HEK293 (cell line): ENCODE measurements at regions not wholly inside any gene's neighbourhood (a gene's known extent, or its start where the extent isn't known, plus 50 kb on each side); places are given as distances from the start of the nearest gene placed in this dataset.

ENCODE experiments used
- CTCF ChIA-PET: fragments of 350-600 bp; formaldehyde crosslinking; extraction: SDS; loops from one replicate; lab custom pipeline; 2021; ENCODE audit warnings: antibody characterized with exemption; lab: Yijun Ruan, JAX
- POLR2A ChIA-PET: fragments of 300-600 bp; formaldehyde crosslinking; extraction: SDS; loops from one replicate; lab custom pipeline; 2020; ENCODE audit warnings: antibody characterized with exemption, inconsistent platforms; lab: Yijun Ruan, JAX
- H3K27ac ChIP-seq: fragments of 200-500 bp; sonication (Bioruptor generic); 2 replicates; pipeline ENCODE4 v1.5.1; 2014; ENCODE audit warnings: low read depth, low read length, control low read depth, inconsistent platforms; ENCODE audit errors: extremely low read depth
- H3K36me3 ChIP-seq, 2 experiments: fragments of 200-500 bp in 1 of 2; sonication (Bioruptor generic) in 1 of 2; 1 replicate in 1 of 2; 2 replicates in 1 of 2; pipeline ENCODE4 v1.5.1; 2014 to 2017; ENCODE audit warnings: inconsistent platforms in 2 of 2, low read length in 2 of 2; ENCODE audit not compliant: control insufficient read depth in 2 of 2, insufficient read depth in 1 of 2
- H3K4me1 ChIP-seq: fragments of 200-500 bp; sonication (Bioruptor generic); 2 replicates; pipeline ENCODE4 v1.5.1; 2014; ENCODE audit warnings: mild to moderate bottlenecking, low read length, inconsistent platforms; ENCODE audit not compliant: control insufficient read depth, insufficient read depth
- H3K4me3 ChIP-seq: 2 replicates; pipeline ENCODE4 v1.5.1; 2011; ENCODE audit warnings: low read depth, mild to moderate bottlenecking, control low read depth, low read length, moderate library complexity
- H3K9me3 ChIP-seq: fragments of 200-500 bp; sonication (Bioruptor generic); 2 replicates; pipeline ENCODE4 v1.5.1; 2014; ENCODE audit warnings: low read depth, low read length, inconsistent platforms; ENCODE audit not compliant: control insufficient read depth, insufficient read depth
- FEZF1 ChIP-seq: fragments of 450-650 bp; formaldehyde crosslinking; IDR thresholded peaks from 2 replicates; pipeline ENCODE4 v1.5.1; 2016; ENCODE audit warnings: missing biosample characterization, missing genetic modification characterization
- OSR2 ChIP-seq: fragments of 450-650 bp; formaldehyde crosslinking; IDR thresholded peaks from 2 replicates; pipeline ENCODE4 v1.5.1; 2016; ENCODE audit warnings: missing biosample characterization, missing genetic modification characterization
- WT1 ChIP-seq: fragments of 450-650 bp; formaldehyde crosslinking; IDR thresholded peaks from 2 replicates; pipeline ENCODE4 v1.5.1; 2016; ENCODE audit warnings: missing biosample characterization, missing genetic modification characterization
- ZFHX2 ChIP-seq: fragments of 450-650 bp; formaldehyde crosslinking; conservative IDR thresholded peaks from 2 replicates; pipeline ENCODE4 v1.5.1; 2016; ENCODE audit warnings: missing biosample characterization, missing genetic modification characterization
- ZFP41 ChIP-seq: fragments of 450-650 bp; formaldehyde crosslinking; IDR thresholded peaks from 2 replicates; pipeline ENCODE4 v1.5.1; 2016; ENCODE audit warnings: missing biosample characterization, missing genetic modification characterization, borderline replicate concordance
- ZNF140 ChIP-seq: fragments of 450-650 bp; formaldehyde crosslinking; IDR thresholded peaks from 2 replicates; pipeline ENCODE4 v1.5.1; 2016; ENCODE audit warnings: missing biosample characterization, missing genetic modification characterization
- ZNF169 ChIP-seq: fragments of 450-650 bp; formaldehyde crosslinking; IDR thresholded peaks from 2 replicates; pipeline ENCODE4 v1.5.1; 2016; ENCODE audit warnings: missing biosample characterization, missing genetic modification characterization
- ZNF341 ChIP-seq: fragments of 450-650 bp; formaldehyde crosslinking; IDR thresholded peaks from 2 replicates; pipeline ENCODE4; 2016; ENCODE audit warnings: low read depth, missing biosample characterization, missing genetic modification characterization
- ZNF558 ChIP-seq: fragments of 450-650 bp; formaldehyde crosslinking; IDR thresholded peaks from 2 replicates; pipeline ENCODE4 v1.5.1; 2016; ENCODE audit warnings: missing biosample characterization, missing genetic modification characterization
- ZNF747 ChIP-seq: fragments of 450-650 bp; formaldehyde crosslinking; IDR thresholded peaks from 2 replicates; pipeline ENCODE4 v1.5.1; 2016; ENCODE audit warnings: missing biosample characterization, missing genetic modification characterization
- TF ChIP-seq, protein P1 (sequence below): fragments of 450-650 bp; formaldehyde crosslinking; IDR thresholded peaks from 2 replicates; pipeline ENCODE4 v1.5.1; 2017; ENCODE audit warnings: missing biosample characterization, missing genetic modification characterization
- TF ChIP-seq, protein P2 (sequence below): fragments of 450-650 bp; IDR thresholded peaks from 2 replicates; pipeline ENCODE4 v1.5.1; 2018; ENCODE audit warnings: missing biosample characterization, mild to moderate bottlenecking, missing genetic modification characterization
- TF ChIP-seq, protein P3 (sequence below): fragments of 450-650 bp; formaldehyde crosslinking; IDR thresholded peaks from 2 replicates; pipeline ENCODE4 v1.5.1; 2016; ENCODE audit warnings: missing biosample characterization, missing genetic modification characterization
- TF ChIP-seq, protein P4 (sequence below): fragments of 450-650 bp; formaldehyde crosslinking; IDR thresholded peaks from 2 replicates; pipeline ENCODE4 v1.5.1; 2016; ENCODE audit warnings: missing biosample characterization, missing genetic modification characterization
- TF ChIP-seq, protein P5 (sequence below): fragments of 450-650 bp; formaldehyde crosslinking; IDR thresholded peaks from 2 replicates; pipeline ENCODE4 v1.5.1; 2016; ENCODE audit warnings: missing biosample characterization, missing genetic modification characterization

DNA sequence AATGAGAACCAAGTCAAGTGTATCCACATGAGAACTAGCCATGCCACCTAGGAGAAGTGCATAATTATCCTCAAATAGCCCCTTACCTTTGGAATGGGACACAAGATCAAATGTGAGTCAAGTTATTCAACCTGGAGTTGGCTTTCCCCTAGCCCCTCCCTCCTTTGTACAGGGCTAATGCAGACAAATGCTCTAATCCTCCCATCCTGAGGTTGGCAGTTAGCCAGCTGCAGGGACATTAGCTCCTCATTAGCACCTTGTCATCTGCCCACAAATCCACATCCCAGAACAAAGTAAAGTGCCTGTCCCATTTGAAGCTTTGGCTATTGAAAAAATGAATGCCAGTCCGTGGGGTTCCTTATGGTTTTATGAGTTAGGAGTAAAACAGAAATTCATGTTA is 294.1 kb upstream of the FANCL start:
- H3K4me1 ChIP-seq: peaks cover 22% of the 10 kb centered on the region
- H3K36me3 ChIP-seq: no peaks in the 10 kb centered on the region
- no peak overlapping the region for H3K27ac ChIP-seq
- POLR2A ChIA-PET: no interaction called here
- no peaks in the 10 kb centered on the region for H3K9me3 ChIP-seq
- TF ChIP-seq ZFHX2 (0 out of 2 replicates have a peak, but pooled peaks have one; percentile 33), ZNF747 (tag by site-specific recombination) (no peak), OSR2 (tag by site-specific recombination) (peak; percentile 57; the same call in 1 of the 2 replicates), FEZF1 (peak; percentile 53), ZNF341 (tag by site-specific recombination) (peak; percentile 56; the same call in 1 of the 2 replicates), WT1 (peak; percentile 94)
- TF ChIP-seq, protein P1, sequence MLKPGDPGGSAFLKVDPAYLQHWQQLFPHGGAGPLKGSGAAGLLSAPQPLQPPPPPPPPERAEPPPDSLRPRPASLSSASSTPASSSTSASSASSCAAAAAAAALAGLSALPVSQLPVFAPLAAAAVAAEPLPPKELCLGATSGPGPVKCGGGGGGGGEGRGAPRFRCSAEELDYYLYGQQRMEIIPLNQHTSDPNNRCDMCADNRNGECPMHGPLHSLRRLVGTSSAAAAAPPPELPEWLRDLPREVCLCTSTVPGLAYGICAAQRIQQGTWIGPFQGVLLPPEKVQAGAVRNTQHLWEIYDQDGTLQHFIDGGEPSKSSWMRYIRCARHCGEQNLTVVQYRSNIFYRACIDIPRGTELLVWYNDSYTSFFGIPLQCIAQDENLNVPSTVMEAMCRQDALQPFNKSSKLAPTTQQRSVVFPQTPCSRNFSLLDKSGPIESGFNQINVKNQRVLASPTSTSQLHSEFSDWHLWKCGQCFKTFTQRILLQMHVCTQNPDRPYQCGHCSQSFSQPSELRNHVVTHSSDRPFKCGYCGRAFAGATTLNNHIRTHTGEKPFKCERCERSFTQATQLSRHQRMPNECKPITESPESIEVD: peak; percentile 65
- TF ChIP-seq, protein P2, sequence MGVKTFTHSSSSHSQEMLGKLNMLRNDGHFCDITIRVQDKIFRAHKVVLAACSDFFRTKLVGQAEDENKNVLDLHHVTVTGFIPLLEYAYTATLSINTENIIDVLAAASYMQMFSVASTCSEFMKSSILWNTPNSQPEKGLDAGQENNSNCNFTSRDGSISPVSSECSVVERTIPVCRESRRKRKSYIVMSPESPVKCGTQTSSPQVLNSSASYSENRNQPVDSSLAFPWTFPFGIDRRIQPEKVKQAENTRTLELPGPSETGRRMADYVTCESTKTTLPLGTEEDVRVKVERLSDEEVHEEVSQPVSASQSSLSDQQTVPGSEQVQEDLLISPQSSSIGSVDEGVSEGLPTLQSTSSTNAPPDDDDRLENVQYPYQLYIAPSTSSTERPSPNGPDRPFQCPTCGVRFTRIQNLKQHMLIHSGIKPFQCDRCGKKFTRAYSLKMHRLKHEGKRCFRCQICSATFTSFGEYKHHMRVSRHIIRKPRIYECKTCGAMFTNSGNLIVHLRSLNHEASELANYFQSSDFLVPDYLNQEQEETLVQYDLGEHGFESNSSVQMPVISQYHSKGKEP (tag by site-specific recombination): peak; percentile 65; the same call in 1 of the 2 replicates
- TF ChIP-seq, protein P3, sequence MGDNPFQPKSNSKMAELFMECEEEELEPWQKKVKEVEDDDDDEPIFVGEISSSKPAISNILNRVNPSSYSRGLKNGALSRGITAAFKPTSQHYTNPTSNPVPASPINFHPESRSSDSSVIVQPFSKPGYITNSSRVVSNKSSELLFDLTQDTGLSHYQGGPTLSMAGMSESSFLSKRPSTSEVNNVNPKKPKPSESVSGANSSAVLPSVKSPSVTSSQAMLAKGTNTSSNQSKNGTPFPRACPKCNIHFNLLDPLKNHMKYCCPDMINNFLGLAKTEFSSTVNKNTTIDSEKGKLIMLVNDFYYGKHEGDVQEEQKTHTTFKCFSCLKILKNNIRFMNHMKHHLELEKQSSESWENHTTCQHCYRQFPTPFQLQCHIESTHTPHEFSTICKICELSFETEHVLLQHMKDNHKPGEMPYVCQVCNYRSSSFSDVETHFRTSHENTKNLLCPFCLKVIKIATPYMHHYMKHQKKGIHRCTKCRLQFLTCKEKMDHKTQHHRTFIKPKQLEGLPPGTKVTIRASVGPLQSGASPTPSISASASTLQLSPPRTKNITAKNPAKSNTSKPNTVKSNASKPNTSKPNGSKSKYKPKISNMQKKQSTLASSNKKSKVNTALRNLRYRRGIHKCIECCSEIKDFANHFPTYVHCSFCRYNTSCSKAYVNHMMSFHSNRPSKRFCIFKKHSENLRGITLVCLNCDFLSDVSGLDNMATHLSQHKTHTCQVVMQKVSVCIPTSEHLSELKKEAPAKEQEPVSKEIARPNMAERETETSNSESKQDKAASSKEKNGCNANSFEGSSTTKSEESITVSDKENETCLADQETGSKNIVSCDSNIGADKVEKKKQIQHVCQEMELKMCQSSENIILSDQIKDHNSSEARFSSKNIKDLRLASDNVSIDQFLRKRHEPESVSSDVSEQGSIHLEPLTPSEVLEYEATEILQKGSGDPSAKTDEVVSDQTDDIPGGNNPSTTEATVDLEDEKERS (tag by site-specific recombination): no peak
- CTCF ChIA-PET: interaction anchor here (0.5 to 1.0 kb wide), 2 partner anchors 12 to 183 kb away, joined by 3 to 4 read pairs; no protein-coding TSS in a partner anchor
- H3K4me3 ChIP-seq: no peak overlapping the region

DNA sequence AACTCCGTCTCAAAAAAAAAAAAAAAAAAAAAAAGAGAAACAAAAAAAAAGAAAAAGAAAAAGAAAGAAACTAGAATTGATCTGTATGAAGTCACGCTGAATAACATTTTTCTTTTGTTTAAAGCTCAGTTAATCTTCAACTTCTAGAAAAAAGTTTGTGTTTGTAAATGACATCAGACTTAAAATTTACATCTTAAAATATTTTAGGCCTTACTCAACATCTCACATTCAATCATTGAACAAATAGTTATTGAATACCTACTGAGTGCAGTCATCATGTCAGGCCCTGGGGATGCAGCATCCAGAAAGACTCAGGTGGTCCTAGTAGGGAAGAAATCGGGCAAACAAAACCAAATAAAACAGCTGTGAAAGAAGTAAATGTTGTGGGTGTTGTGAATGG is 292.3 kb upstream of the FANCL start:
- CTCF ChIA-PET: interaction anchor here (0.7 kb wide), 1 partner anchor 230 kb away, joined by 3 read pairs; no protein-coding TSS in a partner anchor

More for the DNA sequence above, 292.3 kb upstream of the FANCL start:
- TF ChIP-seq ZNF169 (tag by site-specific recombination): no peak
- TF ChIP-seq, protein P4, sequence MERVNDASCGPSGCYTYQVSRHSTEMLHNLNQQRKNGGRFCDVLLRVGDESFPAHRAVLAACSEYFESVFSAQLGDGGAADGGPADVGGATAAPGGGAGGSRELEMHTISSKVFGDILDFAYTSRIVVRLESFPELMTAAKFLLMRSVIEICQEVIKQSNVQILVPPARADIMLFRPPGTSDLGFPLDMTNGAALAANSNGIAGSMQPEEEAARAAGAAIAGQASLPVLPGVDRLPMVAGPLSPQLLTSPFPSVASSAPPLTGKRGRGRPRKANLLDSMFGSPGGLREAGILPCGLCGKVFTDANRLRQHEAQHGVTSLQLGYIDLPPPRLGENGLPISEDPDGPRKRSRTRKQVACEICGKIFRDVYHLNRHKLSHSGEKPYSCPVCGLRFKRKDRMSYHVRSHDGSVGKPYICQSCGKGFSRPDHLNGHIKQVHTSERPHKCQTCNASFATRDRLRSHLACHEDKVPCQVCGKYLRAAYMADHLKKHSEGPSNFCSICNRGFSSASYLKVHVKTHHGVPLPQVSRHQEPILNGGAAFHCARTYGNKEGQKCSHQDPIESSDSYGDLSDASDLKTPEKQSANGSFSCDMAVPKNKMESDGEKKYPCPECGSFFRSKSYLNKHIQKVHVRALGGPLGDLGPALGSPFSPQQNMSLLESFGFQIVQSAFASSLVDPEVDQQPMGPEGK (tag by site-specific recombination): no peak
- TF ChIP-seq ZNF558: no peak
- TF ChIP-seq ZNF140 (tag by site-specific recombination): no peak
- TF ChIP-seq, protein P5, sequence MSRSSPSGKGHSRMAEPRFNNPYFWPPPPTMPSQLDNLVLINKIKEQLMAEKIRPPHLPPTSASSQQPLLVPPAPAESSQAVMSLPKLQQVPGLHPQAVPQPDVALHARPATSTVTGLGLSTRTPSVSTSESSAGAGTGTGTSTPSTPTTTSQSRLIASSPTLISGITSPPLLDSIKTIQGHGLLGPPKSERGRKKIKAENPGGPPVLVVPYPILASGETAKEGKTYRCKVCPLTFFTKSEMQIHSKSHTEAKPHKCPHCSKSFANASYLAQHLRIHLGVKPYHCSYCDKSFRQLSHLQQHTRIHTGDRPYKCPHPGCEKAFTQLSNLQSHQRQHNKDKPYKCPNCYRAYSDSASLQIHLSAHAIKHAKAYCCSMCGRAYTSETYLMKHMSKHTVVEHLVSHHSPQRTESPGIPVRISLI: no peak
- no peak for TF ChIP-seq ZFP41 (tag by site-specific recombination)
- Histone ChIP-seq H3K4me3 (no peak overlapping the region), H3K36me3 (no peaks in the 10 kb centered on the region), H3K9me3 (no peaks in the 10 kb centered on the region), H3K4me1 (peaks cover 19% of the 10 kb centered on the region), H3K27ac (no peak overlapping the region)
- POLR2A ChIA-PET: no interaction called here
